GM12891 (cell line): ENCODE measurements at regions not wholly inside any gene's neighbourhood (a gene's known extent, or its start where the extent isn't known, plus 50 kb on each side); places are given as distances from the start of the nearest gene placed in this dataset.

Experiments used
- PAX5 ChIP-seq: IDR thresholded peaks from 2 replicates; pipeline ENCODE4 v1.6.1; 2011; ENCODE audit warnings: low read length, moderate library complexity, mild to moderate bottlenecking; ENCODE audit not compliant: insufficient read depth, severe bottlenecking
- POLR2A ChIP-seq: IDR thresholded peaks from 2 replicates; pipeline ENCODE4 v1.6.1; 2011; ENCODE audit warnings: low read depth, low read length, control low read depth
- POLR2AphosphoS5 ChIP-seq: IDR thresholded peaks from 2 replicates; pipeline ENCODE4 v1.6.1; 2011; ENCODE audit warnings: low read depth, low read length, control low read depth
- SPI1 ChIP-seq: IDR thresholded peaks from 2 replicates; pipeline ENCODE4 v1.6.1; 2011; ENCODE audit warnings: low read depth, low read length, control low read depth
- TAF1 ChIP-seq: IDR thresholded peaks from 2 replicates; pipeline ENCODE4 v1.6.1; 2011; ENCODE audit warnings: low read depth, low read length, control low read depth

- TF ChIP-seq POLR2A (no peak), POLR2AphosphoS5 (no peak), TAF1 (no peak), SPI1 (peak; percentile 4; the same call in 1 of the 2 replicates), PAX5 (no peak)
These were observed 166.7 kb upstream of the ZEB2 start for GRCh38 chr2:144686518-144687215.
